ENCODE measurements at regions not wholly inside any gene's neighbourhood (a gene's known extent, or its start where the extent isn't known, plus 50 kb on each side); places are given as distances from the start of the nearest gene placed in this dataset.

GRCh38 chr13:110789871-110790270 lies 76.4 kb downstream of the ING1 start:
- DNase-seq (no peak), ATAC-seq (no peak)
- TF ChIP-seq CTCF (IDR thresholded peaks at IDR 0.05): no peak
- no peaks in the 10 kb centered on the region for H3K27me3 ChIP-seq
- H3K4me3 ChIP-seq: no peak overlapping the region
- no peak overlapping the region for H3K27ac ChIP-seq
- H3K4me1 ChIP-seq: no peaks in the 10 kb centered on the region
- intact Hi-C loops (cut with DNase I): no loop called here
- no peaks in the 10 kb centered on the region for H3K36me3 ChIP-seq
- H3K9me3 ChIP-seq: peaks cover 0 to 35% of the 10 kb centered on the region in 2 donors

GRCh38 chr13:110790371-110790770 lies 76.9 kb downstream of the ING1 start:
- Histone ChIP-seq H3K9me3 (peaks cover 0 to 35% of the 10 kb centered on the region in 2 donors), H3K27ac (no peak overlapping the region), H3K4me1 (no peaks in the 10 kb centered on the region), H3K4me3 (no peak overlapping the region), H3K27me3 (no peaks in the 10 kb centered on the region), H3K36me3 (no peaks in the 10 kb centered on the region)
- ATAC-seq: no peak
- no peak for TF ChIP-seq CTCF (IDR thresholded peaks at IDR 0.05)
- DNase-seq: no peak
- intact Hi-C loops (cut with DNase I): no loop called here

- Histone ChIP-seq H3K27me3 (peaks cover 0 to 13% of the 10 kb centered on the region in 2 donors), H3K9me3 (peaks cover 0 to 35% of the 10 kb centered on the region in 2 donors), H3K36me3 (no peaks in the 10 kb centered on the region), H3K27ac (no peak overlapping the region), H3K4me1 (no peaks in the 10 kb centered on the region), H3K4me3 (no peak overlapping the region)
- no peak for DNase-seq
- ATAC-seq: no peak
- TF ChIP-seq CTCF (IDR thresholded peaks at IDR 0.05): no peak
- intact Hi-C loops (cut with DNase I): no loop called here
Measured at GRCh38 chr13:110794209-110794608, 80.7 kb downstream of the ING1 start.

- no peak for DNase-seq
- ATAC-seq: no peak
- no peak for TF ChIP-seq CTCF (IDR thresholded peaks at IDR 0.05)
- no peaks in the 10 kb centered on the region for H3K36me3 ChIP-seq
- peaks cover 0 to 18% of the 10 kb centered on the region in 2 donors for H3K9me3 ChIP-seq
- intact Hi-C loops (cut with DNase I): no loop called here
- no peak overlapping the region for H3K4me3 ChIP-seq
- H3K27me3 ChIP-seq: peaks cover 0 to 41% of the 10 kb centered on the region in 2 donors
- no peak overlapping the region for H3K27ac ChIP-seq
- no peaks in the 10 kb centered on the region for H3K4me1 ChIP-seq
Measured at GRCh38 chr13:110797230-110797877, 83.9 kb downstream of the ING1 start.

GRCh38 chr13:110798081-110798994 lies 84.8 kb downstream of the ING1 start:
- DNase-seq: no peak
- H3K36me3 ChIP-seq: no peaks in the 10 kb centered on the region
- no peak overlapping the region for H3K27ac ChIP-seq
- no peak for ATAC-seq
- no peak overlapping the region for H3K4me3 ChIP-seq
- H3K9me3 ChIP-seq: peaks cover 0 to 8% of the 10 kb centered on the region in 2 donors
- H3K4me1 ChIP-seq: no peaks in the 10 kb centered on the region
- intact Hi-C loops (cut with DNase I): no loop called here
- TF ChIP-seq CTCF (IDR thresholded peaks at IDR 0.05): no peak
- peaks cover 0 to 47% of the 10 kb centered on the region in 2 donors for H3K27me3 ChIP-seq
